ENCODE measurements at regions not wholly inside any gene's neighbourhood (a gene's known extent, or its start where the extent isn't known, plus 50 kb on each side); places are given as distances from the start of the nearest gene placed in this dataset.

- TF ChIP-seq POLR2A (IDR thresholded peaks at IDR 0.05) = no peak
- no peak for TF ChIP-seq CTCF (IDR thresholded peaks at IDR 0.05)
- TF ChIP-seq EP300 (IDR thresholded peaks at IDR 0.05) = no peak
- no peak for TF ChIP-seq POLR2AphosphoS5 (IDR thresholded peaks at IDR 0.05)
Observed at GRCh38 chr20:39808613-39809012, 846.5 kb downstream of the DHX35 start.

Measured in sigmoid colon (tissue), 4 donors.